CD14-positive monocyte (primary cell): ENCODE measurements at regions not wholly inside any gene's neighbourhood (a gene's known extent, or its start where the extent isn't known, plus 50 kb on each side); places are given as distances from the start of the nearest gene placed in this dataset.

Source experiments
- DNase-seq, 3 donors: peaks; one replicate each; pipeline ENCODE4 v3.0.0-alpha.2; 2011 to 2022
- H2AFZ ChIP-seq: 2 replicates; pipeline ENCODE4 v1.6.0; 2012; ENCODE audit warnings: mild to moderate bottlenecking, low read depth, low read length, inconsistent platforms; ENCODE audit not compliant: insufficient read depth, poor library complexity, severe bottlenecking
- H3K27ac ChIP-seq, 2 donors: 1 replicate in 1 of 2; 2 replicates in 1 of 2; pipeline ENCODE4 v1.5.1; 2012 to 2013; ENCODE audit warnings: low read length in 2 of 2, control low read depth in 1 of 2, inconsistent platforms in 1 of 2, low read depth in 1 of 2, mild to moderate bottlenecking in 1 of 2
- H3K27me3 ChIP-seq, 2 donors: one replicate each; pipeline versions ENCODE4 v1.6.0 to v1.6.1; 2011 to 2013; ENCODE audit warnings: low read length in 2 of 2; ENCODE audit not compliant: control insufficient read depth in 2 of 2, insufficient read depth in 2 of 2
- H3K36me3 ChIP-seq, 2 donors: replicated peaks in 1 of 2; 1 replicate in 1 of 2; 2 replicates in 1 of 2; pipeline versions ENCODE4 v1.5.1 to v1.6.1; 2012 to 2013; ENCODE audit warnings: low read length in 2 of 2, control low read depth in 1 of 2, inconsistent platforms in 1 of 2, mild to moderate bottlenecking in 1 of 2; ENCODE audit not compliant: insufficient read depth in 2 of 2, control insufficient read depth in 1 of 2
- H3K4me1 ChIP-seq, 2 donors: 1 replicate in 1 of 2; 2 replicates in 1 of 2; pipeline versions ENCODE4 v1.5.1 to v1.6.1; 2012 to 2013; ENCODE audit warnings: low read length in 2 of 2, control low read depth in 1 of 2, inconsistent platforms in 1 of 2, mild to moderate bottlenecking in 1 of 2, moderate library complexity in 1 of 2; ENCODE audit not compliant: insufficient read depth in 2 of 2, control insufficient read depth in 1 of 2
- H3K4me2 ChIP-seq: replicated peaks from 2 replicates; pipeline ENCODE3; 2012; ENCODE audit warnings: low read length, moderate library complexity, mild to moderate bottlenecking; ENCODE audit not compliant: poor library complexity, severe bottlenecking; ENCODE audit errors: extremely low read depth
- H3K4me3 ChIP-seq, 3 experiments: fragments of 200-600 bp in 1 of 3; sonication (generic) in 1 of 3; replicated peaks in 1 of 3; 1 replicate in 2 of 3; 2 replicates in 1 of 3; pipeline ENCODE4 v1.5.1; 2011 to 2013; ENCODE audit warnings: low read length in 3 of 3, mild to moderate bottlenecking in 3 of 3, control low read depth in 2 of 3, low read depth in 2 of 3, inconsistent platforms in 1 of 3, moderate library complexity in 1 of 3
- H3K79me2 ChIP-seq: 2 replicates; pipeline ENCODE4 v1.6.0; 2012; ENCODE audit warnings: mild to moderate bottlenecking, control low read depth, inconsistent platforms, low read length, moderate library complexity; ENCODE audit not compliant: insufficient read depth
- H3K9ac ChIP-seq: 2 replicates; pipeline ENCODE4 v1.6.0; 2017; ENCODE audit warnings: low read length, mild to moderate bottlenecking; ENCODE audit not compliant: insufficient read depth, poor library complexity, severe bottlenecking
- H3K9me3 ChIP-seq, 2 donors: replicated peaks in 1 of 2; 1 replicate in 1 of 2; 2 replicates in 1 of 2; pipeline versions ENCODE4 v1.5.1 to v1.6.1; 2012 to 2013; ENCODE audit warnings: low read length in 2 of 2, control low read depth in 1 of 2; ENCODE audit not compliant: control insufficient read depth in 1 of 2, insufficient read depth in 1 of 2
- H4K20me1 ChIP-seq: 2 replicates; pipeline ENCODE4 v1.6.0; 2012; ENCODE audit warnings: mild to moderate bottlenecking, low read length, control low read depth, moderate library complexity; ENCODE audit not compliant: insufficient read depth
- H3K27ac Mint-ChIP-seq, 7 donors: one replicate each; pipeline ENCODE4 v1.8.0; 2020; ENCODE audit warnings: mild to moderate bottlenecking in 7 of 7, mixed read lengths in 7 of 7, moderate library complexity in 6 of 7, inconsistent platforms in 2 of 7
- H3K27me3 Mint-ChIP-seq, 3 donors: one replicate each; pipeline ENCODE4 v1.8.0; 2021 to 2022; ENCODE audit warnings: low read depth in 3 of 3, mild to moderate bottlenecking in 3 of 3, mixed read lengths in 3 of 3, moderate library complexity in 3 of 3, inconsistent platforms in 1 of 3
- H3K36me3 Mint-ChIP-seq, 2 donors: one replicate each; pipeline ENCODE4 v1.8.0; 2020; ENCODE audit warnings: mixed read lengths in 2 of 2, inconsistent platforms in 1 of 2, mild to moderate bottlenecking in 1 of 2
- H3K4me1 Mint-ChIP-seq: one replicate; pipeline ENCODE4 v1.8.0; 2020; ENCODE audit warnings: mild to moderate bottlenecking, mixed read lengths
- H3K4me3 Mint-ChIP-seq, 2 donors: one replicate each; pipeline ENCODE4 v1.8.0; 2020; ENCODE audit warnings: mild to moderate bottlenecking in 2 of 2, mixed read lengths in 2 of 2, moderate library complexity in 1 of 2
- H3K9me3 Mint-ChIP-seq, 7 donors: one replicate each; pipeline ENCODE4 v1.8.0; 2020 to 2022; ENCODE audit warnings: mixed read lengths in 7 of 7, mild to moderate bottlenecking in 6 of 7, moderate library complexity in 6 of 7, inconsistent platforms in 2 of 7
- WGBS: methylation state at CpG from one replicate; pipeline ENCODE4 v1.1.5; 2013; ENCODE audit warnings: missing lambda C conversion rate; ENCODE audit not compliant: insufficient coverage; 5-methylcytosine and 5-hydroxymethylcytosine counted together
- intact Hi-C, 2 donors: fragments of 100-400 bp; cut with micrococcal nuclease; formaldehyde crosslinking; loops; one replicate each; pipeline versions ENCODE4 v1.15.0 to v1.15.1; 2023
- TF ChIP-seq, protein P1 (sequence below): fragments of 200-600 bp; IDR thresholded peaks from one replicate; pipeline ENCODE4 v1.8.0; 2022; ENCODE audit warnings: antibody characterized with exemption, mild to moderate bottlenecking

DNA sequence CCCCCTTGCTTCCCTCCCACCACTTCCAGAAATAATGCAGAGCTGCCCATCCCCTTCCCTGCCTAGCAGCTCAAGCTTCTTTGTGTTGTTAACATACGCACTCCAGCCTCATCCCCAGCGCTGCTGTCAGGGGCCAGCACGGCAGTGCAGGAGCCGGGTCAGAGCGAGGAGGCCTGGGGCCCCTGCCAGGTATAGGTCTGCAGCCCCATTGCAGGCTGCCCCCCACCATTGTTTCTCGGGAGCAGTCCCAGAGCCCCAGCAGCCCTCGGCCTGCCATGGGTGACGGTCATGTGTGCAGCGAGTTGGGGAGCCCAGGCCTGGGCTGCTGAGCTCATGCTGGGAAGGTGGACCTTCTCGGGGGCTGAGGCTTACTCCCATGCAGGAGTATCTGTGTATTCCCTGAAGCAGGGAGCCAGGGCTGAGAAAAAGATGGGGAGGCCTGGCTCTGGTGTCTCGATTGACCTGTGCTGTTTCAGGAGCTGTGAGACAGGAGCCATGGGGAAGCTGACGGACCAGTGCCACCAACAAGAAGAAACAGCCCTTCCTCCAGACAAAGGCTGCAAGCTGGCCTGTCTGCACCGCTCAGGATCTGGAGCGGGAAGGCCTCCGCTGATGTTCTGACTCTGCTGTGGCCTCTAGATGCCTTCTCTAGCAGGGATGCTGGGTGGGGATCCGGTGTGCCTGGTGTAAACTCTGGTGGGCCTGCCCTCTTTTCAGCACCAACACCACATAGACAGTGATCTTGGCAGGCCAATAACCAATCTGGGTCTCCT, 220.5 kb upstream of the B3GAT1 start:
- Mint-ChIP-seq H3K27me3 (peaks cover 0 to 5% (median 1%) of the 10 kb centered on the region in 3 donors), H3K4me1 (no peaks in the 10 kb centered on the region), H3K36me3 (no peaks in the 10 kb centered on the region), H3K27ac (no peak overlapping the region), H3K4me3 (no peak overlapping the region), H3K9me3 (peaks cover 0 to 2% (median 0%) of the 10 kb centered on the region in 7 donors)
- intact Hi-C loops: no loop called here
- no peaks in the 10 kb centered on the region for H4K20me1 ChIP-seq
- H3K27ac ChIP-seq: no peak overlapping the region
- H3K9me3 ChIP-seq: no peaks in the 10 kb centered on the region
- no peaks in the 10 kb centered on the region for H3K79me2 ChIP-seq
- H3K4me2 ChIP-seq: no peak overlapping the region
- H3K36me3 ChIP-seq: no peaks in the 10 kb centered on the region
- WGBS: 90% methylated on average over 14 of the region's 16 CpGs
- no peak overlapping the region for H2AFZ ChIP-seq
- H3K4me3 ChIP-seq: no peak overlapping the region
- H3K9ac ChIP-seq: no peak overlapping the region
- no peaks in the 10 kb centered on the region for H3K27me3 ChIP-seq
- H3K4me1 ChIP-seq: no peaks in the 10 kb centered on the region
- DNase-seq: no peak
- TF ChIP-seq, protein P1, sequence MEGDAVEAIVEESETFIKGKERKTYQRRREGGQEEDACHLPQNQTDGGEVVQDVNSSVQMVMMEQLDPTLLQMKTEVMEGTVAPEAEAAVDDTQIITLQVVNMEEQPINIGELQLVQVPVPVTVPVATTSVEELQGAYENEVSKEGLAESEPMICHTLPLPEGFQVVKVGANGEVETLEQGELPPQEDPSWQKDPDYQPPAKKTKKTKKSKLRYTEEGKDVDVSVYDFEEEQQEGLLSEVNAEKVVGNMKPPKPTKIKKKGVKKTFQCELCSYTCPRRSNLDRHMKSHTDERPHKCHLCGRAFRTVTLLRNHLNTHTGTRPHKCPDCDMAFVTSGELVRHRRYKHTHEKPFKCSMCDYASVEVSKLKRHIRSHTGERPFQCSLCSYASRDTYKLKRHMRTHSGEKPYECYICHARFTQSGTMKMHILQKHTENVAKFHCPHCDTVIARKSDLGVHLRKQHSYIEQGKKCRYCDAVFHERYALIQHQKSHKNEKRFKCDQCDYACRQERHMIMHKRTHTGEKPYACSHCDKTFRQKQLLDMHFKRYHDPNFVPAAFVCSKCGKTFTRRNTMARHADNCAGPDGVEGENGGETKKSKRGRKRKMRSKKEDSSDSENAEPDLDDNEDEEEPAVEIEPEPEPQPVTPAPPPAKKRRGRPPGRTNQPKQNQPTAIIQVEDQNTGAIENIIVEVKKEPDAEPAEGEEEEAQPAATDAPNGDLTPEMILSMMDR: no peak

GRCh38 chr11:134630861-134631260, 218.8 kb upstream of the B3GAT1 start:
- no peak overlapping the region for H3K4me3 Mint-ChIP-seq
- no peaks in the 10 kb centered on the region for H3K9me3 ChIP-seq
- no peaks in the 10 kb centered on the region for H3K79me2 ChIP-seq
- H3K9me3 Mint-ChIP-seq: peaks cover 0 to 3% (median 0%) of the 10 kb centered on the region in 7 donors
- no peaks in the 10 kb centered on the region for H3K36me3 Mint-ChIP-seq
- H3K27ac ChIP-seq: no peak overlapping the region
- H3K4me2 ChIP-seq: no peak overlapping the region
- DNase-seq: no peak
- H3K27ac Mint-ChIP-seq: no peak overlapping the region
- no peak overlapping the region for H3K4me3 ChIP-seq
- intact Hi-C loops: no loop called here
- no peaks in the 10 kb centered on the region for H3K4me1 Mint-ChIP-seq
- TF ChIP-seq, protein P1: no peak
- 90% methylated on average over 12 of the region's 13 CpGs for WGBS
- no peaks in the 10 kb centered on the region for H3K36me3 ChIP-seq
- H2AFZ ChIP-seq: no peak overlapping the region
- no peaks in the 10 kb centered on the region for H3K4me1 ChIP-seq
- H3K9ac ChIP-seq: no peak overlapping the region
- H3K27me3 ChIP-seq: no peaks in the 10 kb centered on the region
- H4K20me1 ChIP-seq: no peaks in the 10 kb centered on the region
- peaks cover 1 to 8% (median 3%) of the 10 kb centered on the region in 3 donors for H3K27me3 Mint-ChIP-seq
